T-helper 1 cell (primary cell): ENCODE measurements at regions not wholly inside any gene's neighbourhood (a gene's known extent, or its start where the extent isn't known, plus 50 kb on each side); places are given as distances from the start of the nearest gene placed in this dataset.
A peak's percentile ranks its signal among the peaks of the same experiment; 100 is the strongest.
"Not testable (repeated sequence)": the region's sequence is repeated elsewhere in the genome, so short reads cannot be mapped to it uniquely, and the experiment has no call there.

Experiments
- DNase-seq, 5 donors: peaks; one replicate each; pipeline ENCODE4 v3.0.0-alpha.2; 2012 to 2020

DNA sequence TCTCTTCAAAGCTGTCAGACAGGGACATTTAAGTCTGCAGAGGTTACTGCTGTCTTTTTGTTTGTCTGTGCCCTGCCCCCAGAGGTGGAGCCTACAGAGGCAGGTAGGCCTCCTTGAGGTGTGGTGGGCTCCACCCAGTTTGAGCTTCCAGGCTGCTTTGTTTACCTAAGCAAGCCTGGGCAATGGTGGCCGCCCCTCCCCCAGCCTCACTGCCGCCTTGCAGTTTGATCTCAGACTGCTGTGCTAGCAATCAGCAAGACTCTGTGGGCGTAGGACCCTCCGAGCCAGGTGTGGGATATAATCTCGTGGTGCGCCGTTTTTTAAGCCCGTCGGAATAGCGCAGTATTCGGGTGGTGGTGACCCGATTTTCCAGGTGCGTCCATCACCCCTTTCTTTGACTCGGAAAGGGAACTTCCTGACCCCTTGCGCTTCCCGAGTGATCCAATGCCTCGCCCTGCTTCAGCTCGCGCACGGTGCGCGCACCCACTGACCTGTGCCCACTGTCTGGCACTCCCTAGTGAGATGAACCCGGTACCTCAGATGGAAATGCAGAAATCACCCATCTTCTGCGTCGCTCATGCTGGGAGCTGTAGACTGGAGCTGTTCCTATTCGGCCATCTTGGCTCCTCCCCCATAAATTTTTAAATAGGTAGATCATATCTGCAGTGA is 785.1 kb downstream of the TDRD15 start:
- not testable (repeated sequence) for DNase-seq

GRCh38 chr2:21910832-21911507 is 787.2 kb downstream of the TDRD15 start:
- no peak for DNase-seq

GRCh38 chr2:21912405-21912804 is 788.6 kb downstream of the TDRD15 start:
- no peak for DNase-seq

DNA sequence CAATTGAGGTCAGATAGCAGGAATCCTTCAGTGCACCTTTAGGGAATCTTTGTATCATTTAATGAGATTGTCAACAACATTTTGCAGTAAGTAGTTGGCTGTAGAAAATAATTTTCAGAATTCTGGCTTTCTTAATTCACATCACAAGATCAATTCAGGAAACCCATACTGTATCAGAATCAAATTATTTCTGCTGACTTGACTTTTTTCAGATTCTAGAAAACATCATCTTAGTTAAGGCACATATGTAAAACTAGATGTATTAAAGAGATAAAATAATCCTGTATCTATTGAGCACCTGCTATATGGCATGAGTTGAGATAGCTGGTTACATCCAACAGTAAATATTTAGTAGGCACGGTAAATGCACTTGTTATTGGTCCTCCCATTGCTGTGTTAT is 791.4 kb downstream of the TDRD15 start:
- no peak for DNase-seq

DNA sequence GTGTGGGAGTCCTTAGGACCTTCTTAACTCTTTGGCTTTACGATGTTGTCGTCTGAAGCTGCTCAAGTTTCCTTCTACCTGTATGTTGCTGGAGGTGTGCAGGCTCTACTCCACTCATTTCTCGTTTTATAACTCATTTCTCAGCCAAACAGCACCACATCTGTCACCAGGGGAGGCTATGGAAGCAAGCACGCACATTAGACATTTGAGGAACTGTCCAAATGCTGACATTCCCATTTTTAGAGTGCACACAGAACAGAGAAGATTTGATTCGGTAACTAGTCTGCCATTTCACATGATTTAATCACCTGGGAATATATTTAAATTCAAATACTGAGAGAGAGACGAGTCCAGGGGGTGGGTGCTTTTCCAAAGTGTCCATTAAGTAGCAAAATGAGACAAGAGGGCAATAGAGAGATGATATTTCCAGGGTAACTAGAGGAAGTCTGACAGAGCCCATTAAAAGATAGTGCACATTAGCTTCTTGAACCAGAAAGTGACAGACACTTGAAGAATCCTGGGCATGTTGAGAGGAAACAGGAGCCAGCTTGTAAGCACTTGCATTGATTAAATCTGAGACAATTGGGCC is 793.3 kb downstream of the TDRD15 start:
- DNase-seq = no peak

- DNase-seq = no peak
These were observed 797.0 kb downstream of the TDRD15 start for GRCh38 chr2:21920721-21921120.

DNA sequence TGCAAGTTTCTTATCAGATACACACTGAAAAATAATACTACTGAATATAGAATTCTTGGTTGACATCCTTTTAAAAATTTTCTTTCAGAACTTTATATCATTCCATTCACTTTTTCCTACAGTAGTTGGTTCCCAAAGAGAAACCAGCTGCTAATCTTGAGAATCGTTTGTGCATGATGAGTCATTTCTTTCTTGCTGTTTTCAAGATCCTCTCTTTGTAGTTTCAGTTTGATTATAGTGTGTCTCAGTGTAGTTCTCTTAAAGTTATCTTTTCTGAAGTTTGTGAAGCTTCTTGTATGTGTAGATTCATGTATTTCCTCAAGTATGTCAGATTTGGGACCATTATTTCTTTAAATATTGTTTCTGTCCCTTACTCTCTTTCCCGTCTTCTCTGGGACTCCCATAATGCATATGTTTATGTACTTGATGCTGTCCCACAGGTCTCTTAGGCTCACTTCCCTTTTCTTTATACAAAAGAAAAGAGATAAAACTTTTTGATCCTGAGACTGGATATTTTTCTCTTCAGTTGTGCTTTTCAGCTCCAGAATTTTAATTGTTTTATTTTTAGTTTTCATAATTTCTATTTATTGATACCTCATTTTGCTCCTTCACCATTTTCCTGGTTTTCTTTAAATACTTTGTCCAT is 801.0 kb downstream of the TDRD15 start:
- DNase-seq = peak in 1 of 5 donors; percentile 0

GRCh38 chr2:21928292-21928691 is 804.5 kb downstream of the TDRD15 start:
- DNase-seq = no peak

- no peak for DNase-seq
These were observed 806.5 kb downstream of the TDRD15 start for GRCh38 chr2:21930226-21930625.

DNA sequence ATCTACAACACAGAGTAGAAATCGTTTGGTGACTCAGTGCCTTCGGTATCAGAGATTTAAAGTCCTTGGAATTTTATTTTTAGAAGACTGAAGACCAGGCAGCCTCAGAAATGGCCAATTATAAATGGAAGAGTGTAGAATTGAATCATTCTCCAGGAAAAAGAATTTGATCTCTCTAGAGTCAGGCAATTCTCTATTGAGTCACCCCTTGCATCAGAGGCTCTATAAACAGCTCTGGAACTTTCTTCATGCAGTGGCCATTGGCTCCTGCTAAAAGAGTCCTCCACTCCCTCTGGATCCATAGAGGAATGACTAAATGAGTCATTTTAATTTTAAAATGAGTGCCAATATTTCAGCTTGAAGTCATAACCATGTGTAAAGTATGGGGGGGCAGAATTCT is 816.2 kb downstream of the TDRD15 start:
- no peak for DNase-seq

DNA sequence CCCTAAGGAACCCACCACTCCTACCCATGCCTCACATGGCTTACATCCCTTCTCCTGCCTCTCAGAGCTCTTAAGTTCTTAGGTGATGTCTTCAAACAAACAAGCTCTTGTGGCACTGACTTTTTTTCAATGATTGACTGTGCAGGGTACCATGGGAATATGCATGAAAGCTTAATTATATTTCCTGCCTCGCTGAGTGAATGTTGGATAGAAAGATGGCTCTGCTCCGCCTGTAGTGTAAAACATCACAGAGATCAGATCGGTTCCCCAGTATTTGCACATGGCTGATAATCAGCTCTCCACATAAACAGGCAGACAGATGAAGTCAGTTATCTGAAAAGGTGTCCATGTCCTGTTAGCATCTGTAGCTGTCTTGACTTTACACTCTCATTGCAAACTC is 820.8 kb downstream of the TDRD15 start:
- DNase-seq = no peak

GRCh38 chr2:21945658-21946057 is 821.9 kb downstream of the TDRD15 start:
- DNase-seq = no peak

DNA sequence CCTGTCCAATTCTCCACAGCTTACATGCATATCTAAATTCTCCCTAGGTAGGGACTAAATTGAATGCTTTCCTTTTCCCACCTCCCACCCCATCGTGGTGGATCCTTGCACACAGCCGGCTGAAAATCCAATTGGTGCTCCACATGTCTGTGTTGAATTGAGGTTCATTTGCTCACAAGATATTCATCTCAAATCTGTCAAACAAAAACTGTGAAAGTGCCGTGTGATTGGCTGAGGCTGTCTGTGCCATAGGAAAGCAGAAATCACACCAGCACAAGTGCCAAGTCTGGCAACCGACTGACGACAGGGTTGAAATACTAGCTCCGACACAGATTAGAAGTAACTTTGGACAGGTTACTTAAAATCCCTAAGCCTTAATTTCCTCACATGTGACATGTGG is 823.3 kb downstream of the TDRD15 start:
- DNase-seq = no peak

- DNase-seq = no peak
These were observed 842.4 kb downstream of the TDRD15 start for GRCh38 chr2:21966139-21966538.

- DNase-seq = no peak
These were observed 847.2 kb downstream of the TDRD15 start for GRCh38 chr2:21970971-21971370.

GRCh38 chr2:21972586-21972985 is 848.8 kb downstream of the TDRD15 start:
- no peak for DNase-seq

- no peak for DNase-seq
These were observed 857.4 kb downstream of the TDRD15 start for GRCh38 chr2:21981127-21981526.

- no peak for DNase-seq
These were observed 869.2 kb downstream of the TDRD15 start for GRCh38 chr2:21993002-21993401.

DNA sequence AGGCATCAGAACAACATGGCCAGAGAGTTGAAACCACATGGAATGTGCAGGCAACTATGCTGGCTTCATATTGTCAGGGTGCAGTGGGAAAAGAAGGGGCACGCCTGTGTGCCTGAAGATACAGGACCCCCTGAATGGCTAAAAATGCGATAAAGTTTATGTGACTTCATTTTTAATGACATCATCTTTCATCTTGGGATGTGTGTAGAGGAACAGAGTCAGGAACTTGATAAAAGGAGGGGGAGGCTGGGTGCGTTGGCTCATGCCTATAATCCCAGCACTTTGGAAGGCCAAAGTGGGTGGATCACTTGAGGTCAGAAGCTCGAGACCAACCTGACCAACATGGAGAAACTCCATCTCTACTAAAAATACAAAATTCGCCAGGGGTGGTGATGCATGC is 872.6 kb downstream of the TDRD15 start:
- no peak for DNase-seq

DNA sequence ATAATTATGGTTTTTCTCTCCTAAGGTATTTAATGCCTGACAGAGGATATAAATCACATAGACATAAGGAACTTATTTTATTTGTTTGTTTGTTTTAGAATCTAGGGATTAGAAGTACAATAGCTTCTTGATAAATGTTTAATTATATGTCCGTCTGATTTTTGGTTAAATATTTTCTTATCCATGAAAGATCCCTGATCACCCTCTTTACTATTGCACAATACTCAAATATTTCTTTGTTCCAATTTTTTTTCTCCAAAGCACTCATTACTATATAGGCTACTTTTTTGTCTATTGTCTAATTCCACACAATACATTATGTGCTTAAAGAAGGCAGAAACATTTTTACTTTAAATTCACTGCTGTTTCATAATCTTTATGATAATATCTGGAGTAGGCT is 875.8 kb downstream of the TDRD15 start:
- no peak for DNase-seq

DNA sequence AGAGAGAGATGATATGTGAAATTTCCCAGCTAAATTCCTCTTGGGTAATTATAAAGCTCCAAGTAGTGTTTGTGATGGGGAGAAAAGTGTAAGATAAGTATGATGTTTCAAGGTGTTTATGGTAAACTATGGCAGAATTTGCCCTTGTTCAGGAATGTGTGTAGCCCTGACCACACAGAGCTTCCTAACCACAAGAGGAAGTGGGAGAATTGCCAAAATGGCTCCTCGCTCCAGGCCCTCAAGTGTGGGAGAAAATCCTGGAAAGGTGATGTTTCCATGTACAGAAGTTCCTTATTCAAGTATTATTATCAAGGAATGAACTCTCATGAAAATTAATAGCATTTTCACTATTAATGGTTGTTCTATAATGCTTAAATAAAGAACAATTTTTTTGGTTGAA is 878.3 kb downstream of the TDRD15 start:
- DNase-seq = no peak

DNA sequence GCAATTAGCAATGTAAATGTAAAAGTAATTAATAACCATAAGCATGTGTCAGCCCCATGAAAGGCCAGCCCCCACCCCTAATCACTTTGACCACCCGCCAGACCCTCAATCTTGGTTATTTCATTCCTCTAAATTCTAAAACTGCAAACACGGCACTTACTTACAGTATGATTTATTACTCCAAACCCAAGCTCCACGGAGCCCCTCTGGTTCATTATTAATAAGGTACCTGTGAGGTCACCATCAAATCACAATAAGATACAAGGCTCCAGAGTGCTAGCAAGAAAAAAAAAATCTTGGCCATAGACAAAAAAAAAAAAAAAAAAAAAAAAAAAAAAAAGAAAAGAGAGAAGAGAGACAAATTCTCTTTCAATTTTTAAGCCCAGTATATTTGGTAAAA is 879.5 kb downstream of the TDRD15 start:
- DNase-seq = no peak

DNA sequence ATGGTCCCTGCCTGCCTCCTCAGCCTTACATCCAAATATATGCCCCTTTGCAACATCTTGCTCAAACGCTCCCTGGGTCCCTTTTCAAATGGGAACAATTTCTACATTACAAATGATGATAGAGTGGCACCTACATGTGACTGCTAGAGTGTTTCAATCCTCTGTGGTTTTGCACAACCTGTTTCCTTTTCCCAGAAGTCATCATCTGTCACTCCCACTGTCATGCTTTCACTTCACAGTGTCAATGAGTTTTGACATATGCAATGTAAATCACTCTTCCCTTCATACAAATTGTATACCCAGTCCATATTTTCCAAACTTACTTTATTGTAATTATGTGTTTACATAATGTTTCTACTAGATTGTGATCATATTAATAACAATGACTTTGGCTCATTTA is 887.3 kb downstream of the TDRD15 start:
- no peak for DNase-seq
